CD14-positive monocyte (primary cell): ENCODE measurements at regions not wholly inside any gene's neighbourhood (a gene's known extent, or its start where the extent isn't known, plus 50 kb on each side); places are given as distances from the start of the nearest gene placed in this dataset.

Source experiments
- DNase-seq, 3 donors: peaks; one replicate each; pipeline ENCODE4 v3.0.0-alpha.2; 2011 to 2022
- H2AFZ ChIP-seq: 2 replicates; pipeline ENCODE4 v1.6.0; 2012; ENCODE audit warnings: mild to moderate bottlenecking, low read depth, low read length, inconsistent platforms; ENCODE audit not compliant: insufficient read depth, poor library complexity, severe bottlenecking
- H3K27ac ChIP-seq, 2 donors: 1 replicate in 1 of 2; 2 replicates in 1 of 2; pipeline ENCODE4 v1.5.1; 2012 to 2013; ENCODE audit warnings: low read length in 2 of 2, control low read depth in 1 of 2, inconsistent platforms in 1 of 2, low read depth in 1 of 2, mild to moderate bottlenecking in 1 of 2
- H3K27me3 ChIP-seq, 2 donors: one replicate each; pipeline versions ENCODE4 v1.6.0 to v1.6.1; 2011 to 2013; ENCODE audit warnings: low read length in 2 of 2; ENCODE audit not compliant: control insufficient read depth in 2 of 2, insufficient read depth in 2 of 2
- H3K36me3 ChIP-seq, 2 donors: replicated peaks in 1 of 2; 1 replicate in 1 of 2; 2 replicates in 1 of 2; pipeline versions ENCODE4 v1.5.1 to v1.6.1; 2012 to 2013; ENCODE audit warnings: low read length in 2 of 2, control low read depth in 1 of 2, inconsistent platforms in 1 of 2, mild to moderate bottlenecking in 1 of 2; ENCODE audit not compliant: insufficient read depth in 2 of 2, control insufficient read depth in 1 of 2
- H3K4me1 ChIP-seq, 2 donors: 1 replicate in 1 of 2; 2 replicates in 1 of 2; pipeline versions ENCODE4 v1.5.1 to v1.6.1; 2012 to 2013; ENCODE audit warnings: low read length in 2 of 2, control low read depth in 1 of 2, inconsistent platforms in 1 of 2, mild to moderate bottlenecking in 1 of 2, moderate library complexity in 1 of 2; ENCODE audit not compliant: insufficient read depth in 2 of 2, control insufficient read depth in 1 of 2
- H3K4me2 ChIP-seq: replicated peaks from 2 replicates; pipeline ENCODE3; 2012; ENCODE audit warnings: low read length, moderate library complexity, mild to moderate bottlenecking; ENCODE audit not compliant: poor library complexity, severe bottlenecking; ENCODE audit errors: extremely low read depth
- H3K4me3 ChIP-seq, 3 experiments: fragments of 200-600 bp in 1 of 3; sonication (generic) in 1 of 3; replicated peaks in 1 of 3; 1 replicate in 2 of 3; 2 replicates in 1 of 3; pipeline ENCODE4 v1.5.1; 2011 to 2013; ENCODE audit warnings: low read length in 3 of 3, mild to moderate bottlenecking in 3 of 3, control low read depth in 2 of 3, low read depth in 2 of 3, inconsistent platforms in 1 of 3, moderate library complexity in 1 of 3
- H3K79me2 ChIP-seq: 2 replicates; pipeline ENCODE4 v1.6.0; 2012; ENCODE audit warnings: mild to moderate bottlenecking, control low read depth, inconsistent platforms, low read length, moderate library complexity; ENCODE audit not compliant: insufficient read depth
- H3K9ac ChIP-seq: 2 replicates; pipeline ENCODE4 v1.6.0; 2017; ENCODE audit warnings: low read length, mild to moderate bottlenecking; ENCODE audit not compliant: insufficient read depth, poor library complexity, severe bottlenecking
- H3K9me3 ChIP-seq, 2 donors: replicated peaks in 1 of 2; 1 replicate in 1 of 2; 2 replicates in 1 of 2; pipeline versions ENCODE4 v1.5.1 to v1.6.1; 2012 to 2013; ENCODE audit warnings: low read length in 2 of 2, control low read depth in 1 of 2; ENCODE audit not compliant: control insufficient read depth in 1 of 2, insufficient read depth in 1 of 2
- H4K20me1 ChIP-seq: 2 replicates; pipeline ENCODE4 v1.6.0; 2012; ENCODE audit warnings: mild to moderate bottlenecking, low read length, control low read depth, moderate library complexity; ENCODE audit not compliant: insufficient read depth
- H3K27ac Mint-ChIP-seq, 7 donors: one replicate each; pipeline ENCODE4 v1.8.0; 2020; ENCODE audit warnings: mild to moderate bottlenecking in 7 of 7, mixed read lengths in 7 of 7, moderate library complexity in 6 of 7, inconsistent platforms in 2 of 7
- H3K27me3 Mint-ChIP-seq, 3 donors: one replicate each; pipeline ENCODE4 v1.8.0; 2021 to 2022; ENCODE audit warnings: low read depth in 3 of 3, mild to moderate bottlenecking in 3 of 3, mixed read lengths in 3 of 3, moderate library complexity in 3 of 3, inconsistent platforms in 1 of 3
- H3K36me3 Mint-ChIP-seq, 2 donors: one replicate each; pipeline ENCODE4 v1.8.0; 2020; ENCODE audit warnings: mixed read lengths in 2 of 2, inconsistent platforms in 1 of 2, mild to moderate bottlenecking in 1 of 2
- H3K4me1 Mint-ChIP-seq: one replicate; pipeline ENCODE4 v1.8.0; 2020; ENCODE audit warnings: mild to moderate bottlenecking, mixed read lengths
- H3K4me3 Mint-ChIP-seq, 2 donors: one replicate each; pipeline ENCODE4 v1.8.0; 2020; ENCODE audit warnings: mild to moderate bottlenecking in 2 of 2, mixed read lengths in 2 of 2, moderate library complexity in 1 of 2
- H3K9me3 Mint-ChIP-seq, 7 donors: one replicate each; pipeline ENCODE4 v1.8.0; 2020 to 2022; ENCODE audit warnings: mixed read lengths in 7 of 7, mild to moderate bottlenecking in 6 of 7, moderate library complexity in 6 of 7, inconsistent platforms in 2 of 7
- CTCF ChIP-seq: fragments of 200-600 bp; IDR thresholded peaks from one replicate; pipeline ENCODE4 v1.8.0; 2022; ENCODE audit warnings: antibody characterized with exemption, mild to moderate bottlenecking
- WGBS: methylation state at CpG from one replicate; pipeline ENCODE4 v1.1.5; 2013; ENCODE audit warnings: missing lambda C conversion rate; ENCODE audit not compliant: insufficient coverage; 5-methylcytosine and 5-hydroxymethylcytosine counted together
- intact Hi-C, 2 donors: fragments of 100-400 bp; cut with micrococcal nuclease; formaldehyde crosslinking; loops; one replicate each; pipeline versions ENCODE4 v1.15.0 to v1.15.1; 2023

GRCh38 chr6:113010196-113010989, 663.3 kb downstream of the RFPL4B start:
- H3K27me3 Mint-ChIP-seq = peaks cover 0 to 2% (median 0%) of the 10 kb centered on the region in 3 donors
- no peak overlapping the region for H3K27ac ChIP-seq
- no peak overlapping the region for H3K27ac Mint-ChIP-seq

GRCh38 chr6:113011389-113011788, 664.3 kb downstream of the RFPL4B start:
- Mint-ChIP-seq H3K4me3 (no peak overlapping the region), H3K27ac (no peak overlapping the region), H3K9me3 (peaks cover 0 to 3% (median 0%) of the 10 kb centered on the region in 7 donors), H3K36me3 (no peaks in the 10 kb centered on the region), H3K4me1 (no peaks in the 10 kb centered on the region), H3K27me3 (peaks cover 0 to 2% (median 0%) of the 10 kb centered on the region in 3 donors)
- no peaks in the 10 kb centered on the region for H3K9me3 ChIP-seq
- no peak overlapping the region for H3K4me2 ChIP-seq
- WGBS = no CpG with 5 or more reads among the region's 1 CpG
- H3K4me1 ChIP-seq = no peaks in the 10 kb centered on the region
- no peaks in the 10 kb centered on the region for H3K36me3 ChIP-seq
- no peaks in the 10 kb centered on the region for H4K20me1 ChIP-seq
- TF ChIP-seq CTCF = no peak
- no peak overlapping the region for H2AFZ ChIP-seq
- no peak overlapping the region for H3K4me3 ChIP-seq
- H3K79me2 ChIP-seq = no peaks in the 10 kb centered on the region
- DNase-seq = no peak
- no peaks in the 10 kb centered on the region for H3K27me3 ChIP-seq
- no peak overlapping the region for H3K27ac ChIP-seq
- no peak overlapping the region for H3K9ac ChIP-seq
- intact Hi-C loops = no loop called here

More at GRCh38 chr6:113010196-113010989, 663.3 kb downstream of the RFPL4B start:
- H3K79me2 ChIP-seq = no peaks in the 10 kb centered on the region
- WGBS = 100% methylated on average over 1 of the region's 3 CpGs
- intact Hi-C loops = no loop called here
- no peak overlapping the region for H3K4me3 ChIP-seq
- H3K9me3 ChIP-seq = no peaks in the 10 kb centered on the region
- H3K9me3 Mint-ChIP-seq = peaks cover 0 to 3% (median 0%) of the 10 kb centered on the region in 7 donors
- H3K36me3 ChIP-seq = no peaks in the 10 kb centered on the region
- H2AFZ ChIP-seq = no peak overlapping the region
- no peaks in the 10 kb centered on the region for H4K20me1 ChIP-seq
- H3K4me1 Mint-ChIP-seq = no peaks in the 10 kb centered on the region
- H3K4me3 Mint-ChIP-seq = no peak overlapping the region
- no peak for TF ChIP-seq CTCF
- no peaks in the 10 kb centered on the region for H3K4me1 ChIP-seq
- H3K9ac ChIP-seq = no peak overlapping the region
- no peak for DNase-seq
- no peaks in the 10 kb centered on the region for H3K36me3 Mint-ChIP-seq
- H3K4me2 ChIP-seq = no peak overlapping the region
- no peaks in the 10 kb centered on the region for H3K27me3 ChIP-seq
